Esophagus muscularis mucosa (tissue), 4 donors: ENCODE measurements at regions not wholly inside any gene's neighbourhood (a gene's known extent, or its start where the extent isn't known, plus 50 kb on each side); places are given as distances from the start of the nearest gene placed in this dataset.

Experiments
- EP300 ChIP-seq: sonication (generic); formaldehyde crosslinking; IDR thresholded peaks from one replicate; pipeline ENCODE4 v1.6.1; 2017; ENCODE audit warnings: antibody characterized with exemption
- POLR2A ChIP-seq: fragments of 450-650 bp; IDR thresholded peaks from one replicate; pipeline ENCODE4 v1.6.1; 2017; ENCODE audit warnings: antibody characterized with exemption, moderate library complexity, mild to moderate bottlenecking, low read depth
- POLR2AphosphoS5 ChIP-seq, 2 donors: sonication (generic); formaldehyde crosslinking; IDR thresholded peaks; one replicate each; pipeline ENCODE4 v1.6.1; 2017; ENCODE audit warnings: antibody characterized with exemption in 2 of 2
- TF ChIP-seq, protein P1 (sequence below), 3 experiments: fragments of 200-600 bp in 2 of 3; fragments of 450-650 bp in 1 of 3; sonication (generic) in 2 of 3; IDR thresholded peaks; one replicate each; pipeline ENCODE4 v1.5.1; 2017 to 2019; ENCODE audit warnings: antibody characterized with exemption in 3 of 3, mild to moderate bottlenecking in 2 of 3, moderate library complexity in 1 of 3

DNA sequence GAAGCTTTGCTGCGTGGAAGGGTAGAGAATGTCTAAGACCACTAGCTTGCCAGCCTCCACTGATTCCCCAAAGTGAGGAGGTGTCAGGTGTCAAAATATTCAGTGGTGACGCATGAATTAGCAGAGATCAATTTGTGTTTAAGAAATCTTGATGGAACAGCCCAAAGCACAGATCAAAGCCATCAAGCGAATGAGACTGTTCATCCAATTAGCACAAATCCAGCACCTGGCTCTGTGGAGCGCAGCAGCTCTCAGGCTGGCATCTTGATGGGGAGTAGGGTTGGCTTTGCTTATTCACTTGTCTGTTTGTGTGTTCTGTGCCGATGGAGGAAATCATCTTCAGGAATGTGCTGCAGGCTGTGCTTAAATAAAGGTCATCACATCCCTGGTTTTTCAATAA lies 456.8 kb upstream of the CCL2 start:
- TF ChIP-seq, protein P1, sequence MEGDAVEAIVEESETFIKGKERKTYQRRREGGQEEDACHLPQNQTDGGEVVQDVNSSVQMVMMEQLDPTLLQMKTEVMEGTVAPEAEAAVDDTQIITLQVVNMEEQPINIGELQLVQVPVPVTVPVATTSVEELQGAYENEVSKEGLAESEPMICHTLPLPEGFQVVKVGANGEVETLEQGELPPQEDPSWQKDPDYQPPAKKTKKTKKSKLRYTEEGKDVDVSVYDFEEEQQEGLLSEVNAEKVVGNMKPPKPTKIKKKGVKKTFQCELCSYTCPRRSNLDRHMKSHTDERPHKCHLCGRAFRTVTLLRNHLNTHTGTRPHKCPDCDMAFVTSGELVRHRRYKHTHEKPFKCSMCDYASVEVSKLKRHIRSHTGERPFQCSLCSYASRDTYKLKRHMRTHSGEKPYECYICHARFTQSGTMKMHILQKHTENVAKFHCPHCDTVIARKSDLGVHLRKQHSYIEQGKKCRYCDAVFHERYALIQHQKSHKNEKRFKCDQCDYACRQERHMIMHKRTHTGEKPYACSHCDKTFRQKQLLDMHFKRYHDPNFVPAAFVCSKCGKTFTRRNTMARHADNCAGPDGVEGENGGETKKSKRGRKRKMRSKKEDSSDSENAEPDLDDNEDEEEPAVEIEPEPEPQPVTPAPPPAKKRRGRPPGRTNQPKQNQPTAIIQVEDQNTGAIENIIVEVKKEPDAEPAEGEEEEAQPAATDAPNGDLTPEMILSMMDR (IDR thresholded peaks at IDR 0.05) = no peak
- TF ChIP-seq POLR2A = no peak
- no peak for TF ChIP-seq EP300
- no peak for TF ChIP-seq POLR2AphosphoS5 (IDR thresholded peaks at IDR 0.05)
